CD4-positive, alpha-beta T cell treated with Interleukin-17A for 4 hours (primary cell): ENCODE measurements at regions not wholly inside any gene's neighbourhood (a gene's known extent, or its start where the extent isn't known, plus 50 kb on each side); places are given as distances from the start of the nearest gene placed in this dataset.

Experiments used
- DNase-seq: peaks from one replicate; pipeline ENCODE4 v3.0.0-alpha.2; 2020; ENCODE audit warnings: mixed read lengths

DNA sequence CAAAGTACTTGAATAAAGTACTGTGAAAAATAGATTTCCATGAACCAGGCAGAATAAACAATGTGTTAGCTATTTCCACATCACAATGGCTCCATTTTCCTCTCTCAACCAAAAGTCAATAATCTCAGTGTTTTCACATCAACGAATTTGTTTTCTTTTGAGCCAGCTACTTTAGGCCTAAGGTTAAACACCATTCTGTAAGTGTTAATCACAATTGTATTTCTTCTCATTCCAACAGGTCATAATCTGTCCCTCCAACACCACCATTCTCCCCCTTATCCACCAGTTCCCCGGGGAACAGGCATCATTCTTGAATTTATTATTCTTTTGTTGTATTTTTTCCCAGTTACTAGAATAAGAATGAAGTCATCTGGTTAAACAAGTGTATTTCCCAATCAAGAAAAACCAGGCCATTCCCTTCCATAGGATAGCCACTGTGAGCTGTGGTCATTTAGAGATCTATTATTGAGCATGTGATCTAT lies 66.2 kb upstream of the PALMD start:
- DNase-seq: no peak

- DNase-seq: no peak
These were observed 65.5 kb upstream of the PALMD start for GRCh38 chr1:99580451-99580850.

- no peak for DNase-seq
These were observed 58.9 kb upstream of the PALMD start for GRCh38 chr1:99587008-99587407.

GRCh38 chr1:99589186-99589636 lies 56.7 kb upstream of the PALMD start:
- no peak for DNase-seq

DNA sequence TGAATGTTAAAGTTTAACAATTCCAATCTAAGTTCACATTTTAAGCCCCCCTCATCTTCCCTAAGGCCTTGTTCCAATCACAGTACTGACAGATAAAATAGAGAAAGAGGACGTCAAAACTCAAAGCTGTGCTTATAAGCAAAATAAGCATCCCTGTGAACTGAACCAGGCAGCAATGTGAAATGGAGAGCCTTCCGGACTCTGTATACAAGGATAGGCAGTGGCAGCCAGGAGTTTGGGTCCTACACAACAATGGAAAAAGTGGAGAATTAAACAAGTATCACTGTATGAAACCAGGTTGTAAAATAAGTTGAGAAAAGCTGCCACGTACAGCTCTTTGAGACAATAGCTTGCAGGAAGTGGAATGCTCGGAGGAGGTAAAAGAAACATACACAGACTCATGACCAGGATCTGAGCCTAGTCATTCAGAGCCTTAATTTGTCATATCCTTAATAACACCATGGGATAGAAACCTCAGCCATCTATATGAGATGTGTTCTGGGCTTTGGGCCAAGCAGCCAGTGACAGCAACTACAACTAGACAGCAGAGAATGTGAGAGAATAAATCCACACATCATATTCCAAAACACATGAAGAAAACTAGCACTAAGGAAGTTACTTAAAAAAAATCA lies 55.2 kb upstream of the PALMD start:
- DNase-seq: no peak

- DNase-seq: no peak
These were observed 54.0 kb upstream of the PALMD start for GRCh38 chr1:99591886-99592285.

- no peak for DNase-seq
These were observed 51.7 kb upstream of the PALMD start for GRCh38 chr1:99594205-99594604.

DNA sequence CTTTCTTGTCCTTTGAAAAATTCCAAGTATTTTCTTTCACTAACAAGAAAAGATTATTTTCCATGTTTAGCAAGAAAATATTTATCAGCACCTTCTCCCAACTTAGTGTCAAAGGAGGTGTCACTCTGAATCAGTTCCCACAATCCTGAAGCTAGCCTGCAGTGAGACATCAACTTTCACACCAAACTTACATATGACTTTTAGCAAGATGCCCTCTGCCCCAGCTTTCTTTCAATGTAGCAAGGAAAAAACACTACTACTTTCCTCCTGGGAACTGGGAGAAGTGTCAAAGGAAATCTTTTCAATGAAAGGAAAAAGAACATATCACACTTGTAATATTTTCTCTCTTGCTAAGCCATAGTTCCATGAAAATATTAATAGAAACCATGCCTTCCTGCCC lies 50.9 kb upstream of the PALMD start:
- no peak for DNase-seq

GRCh38 chr1:99595441-99595840 lies 50.5 kb upstream of the PALMD start:
- DNase-seq: no peak
